AG04449 (cell line): ENCODE measurements at regions not wholly inside any gene's neighbourhood (a gene's known extent, or its start where the extent isn't known, plus 50 kb on each side); places are given as distances from the start of the nearest gene placed in this dataset.
"Not testable (repeated sequence)": the region's sequence is repeated elsewhere in the genome, so short reads cannot be mapped to it uniquely, and the experiment has no call there.

Experiments used
- CTCF ChIA-PET: fragments of 350-600 bp; formaldehyde crosslinking; extraction: SDS; loops from one replicate; lab custom pipeline; 2021; ENCODE audit warnings: antibody characterized with exemption; lab: Yijun Ruan, JAX
- POLR2A ChIA-PET: fragments of 400-600, 350-600 bp; formaldehyde crosslinking; extraction: SDS; loops from one replicate; lab custom pipeline; 2020; ENCODE audit warnings: antibody characterized with exemption, inconsistent platforms; lab: Yijun Ruan, JAX
- DNase-seq: peaks from one replicate; pipeline ENCODE4 v3.0.0-alpha.2; 2010; ENCODE audit warnings: low read depth, low spot score
- H3K4me3 ChIP-seq: 2 replicates; pipeline ENCODE4 v1.5.1; 2011; ENCODE audit warnings: low read depth, mild to moderate bottlenecking, control low read depth, low read length
- CTCF ChIP-seq: IDR thresholded peaks from one replicate; pipeline ENCODE4 v1.5.1; 2011; ENCODE audit warnings: mild to moderate bottlenecking, moderate library complexity, low read length, control low read depth, inconsistent platforms; ENCODE audit not compliant: insufficient read depth; ENCODE audit errors: missing control alignments

GRCh38 chr14:57150449-57150848, 118.3 kb downstream of the EXOC5 start:
- ChIA-PET POLR2A (no interaction called here), CTCF (no interaction called here)
- no peak for DNase-seq
- H3K4me3 ChIP-seq: no peak overlapping the region
- TF ChIP-seq CTCF: no peak

- CTCF ChIA-PET: no interaction called here
- no peak for TF ChIP-seq CTCF
- DNase-seq: no peak
- POLR2A ChIA-PET: no interaction called here
- no peak overlapping the region for H3K4me3 ChIP-seq
Measured at GRCh38 chr14:57139173-57139572, 129.5 kb downstream of the EXOC5 start.

- no peak for DNase-seq
- no peak for TF ChIP-seq CTCF
- POLR2A ChIA-PET: no interaction called here
Measured at GRCh38 chr14:57136669-57137328, 131.9 kb downstream of the EXOC5 start.

GRCh38 chr14:57127809-57128208, 140.9 kb downstream of the EXOC5 start:
- CTCF ChIA-PET, DNase-seq, POLR2A ChIA-PET, H3K4me3 ChIP-seq: not testable (repeated sequence)

More at GRCh38 chr14:57136669-57137328, 131.9 kb downstream of the EXOC5 start:
- H3K4me3 ChIP-seq: no peak overlapping the region
- CTCF ChIA-PET: no interaction called here

GRCh38 chr14:57122129-57122528, 146.6 kb downstream of the EXOC5 start:
- CTCF ChIA-PET: no interaction called here
- DNase-seq: no peak
- H3K4me3 ChIP-seq: no peak overlapping the region
- POLR2A ChIA-PET: no interaction called here
- no peak for TF ChIP-seq CTCF

- POLR2A ChIA-PET: not testable (repeated sequence)
Measured at GRCh38 chr14:57112072-57112807, 156.5 kb downstream of the EXOC5 start.

GRCh38 chr14:57110411-57110810, 158.3 kb downstream of the EXOC5 start:
- POLR2A ChIA-PET, CTCF ChIA-PET: not testable (repeated sequence)

More at GRCh38 chr14:57112072-57112807, 156.5 kb downstream of the EXOC5 start:
- DNase-seq, H3K4me3 ChIP-seq, CTCF ChIA-PET: not testable (repeated sequence)

More at GRCh38 chr14:57110411-57110810, 158.3 kb downstream of the EXOC5 start:
- not testable (repeated sequence) for H3K4me3 ChIP-seq, DNase-seq
